ENCODE measurements at regions not wholly inside any gene's neighbourhood (a gene's known extent, or its start where the extent isn't known, plus 50 kb on each side); places are given as distances from the start of the nearest gene placed in this dataset.

- TF ChIP-seq ELK4 (CRISPR knock-in tag; IDR thresholded peaks at IDR 0.05; ENCODE audit: borderline replicate concordance) (no peak), JUND (CRISPR knock-in tag; IDR thresholded peaks at IDR 0.05) (no peak)
These were observed 62.1 kb upstream of the NRIP1 start for GRCh38 chr21:15126948-15127347.
